ENCODE measurements at regions not wholly inside any gene's neighbourhood (a gene's known extent, or its start where the extent isn't known, plus 50 kb on each side); places are given as distances from the start of the nearest gene placed in this dataset.

- no peaks in the 10 kb centered on the region for H3F3A ChIP-seq (ENCODE audit: insufficient read depth)
- H3K27ac ChIP-seq (ENCODE audit: low read depth, low read length): no peak overlapping the region
- no peak overlapping the region for H2AFZ ChIP-seq (ENCODE audit: low read depth, low read length, severe bottlenecking)
- no peak overlapping the region for H3K4me3 ChIP-seq (ENCODE audit: insufficient read depth, low read length, poor library complexity, severe bottlenecking)
- H3K27me3 ChIP-seq (ENCODE audit: low read length): no peaks in the 10 kb centered on the region
- no peaks in the 10 kb centered on the region for H3K9me2 ChIP-seq (replicated peaks; ENCODE audit: insufficient read depth, low read length)
- H3K36me3 ChIP-seq (ENCODE audit: low read length): no peaks in the 10 kb centered on the region
- no peaks in the 10 kb centered on the region for H4K20me1 ChIP-seq (ENCODE audit: low read depth, low read length)
- H3K9me3 ChIP-seq (ENCODE audit: insufficient read depth, low read length): no peaks in the 10 kb centered on the region
- TF ChIP-seq EZH2phosphoT487 (conservative IDR thresholded peaks at IDR 0.05; ENCODE audit: low read length): no peak
- no peak for TF ChIP-seq CTCF (IDR thresholded peaks at IDR 0.05; ENCODE audit: insufficient read depth, low read length, poor library complexity, severe bottlenecking)
- no peak overlapping the region for H3K4me2 ChIP-seq (ENCODE audit: low read depth, low read length, poor library complexity, severe bottlenecking)
- H3K9ac ChIP-seq (ENCODE audit: low read length): no peak overlapping the region
- H3K79me2 ChIP-seq (ENCODE audit: insufficient read depth, low read length): no peaks in the 10 kb centered on the region
Observed at GRCh38 chr2:35606394-35606793, 749.2 kb upstream of the CRIM1 start.

GRCh38 chr2:35598310-35598709, 757.3 kb upstream of the CRIM1 start:
- Histone ChIP-seq H3K36me3 (ENCODE audit: low read length) (no peaks in the 10 kb centered on the region), H3K27ac (ENCODE audit: low read depth, low read length) (no peak overlapping the region), H3K27me3 (ENCODE audit: low read length) (no peaks in the 10 kb centered on the region), H3F3A (ENCODE audit: insufficient read depth) (no peaks in the 10 kb centered on the region), H3K9ac (ENCODE audit: low read length) (no peak overlapping the region), H3K4me2 (ENCODE audit: low read depth, low read length, poor library complexity, severe bottlenecking) (no peak overlapping the region), H3K9me2 (replicated peaks; ENCODE audit: insufficient read depth, low read length) (no peaks in the 10 kb centered on the region), H3K9me3 (ENCODE audit: insufficient read depth, low read length) (no peaks in the 10 kb centered on the region), H2AFZ (ENCODE audit: low read depth, low read length, severe bottlenecking) (no peak overlapping the region), H4K20me1 (ENCODE audit: low read depth, low read length) (no peaks in the 10 kb centered on the region), H3K79me2 (ENCODE audit: insufficient read depth, low read length) (no peaks in the 10 kb centered on the region), H3K4me3 (ENCODE audit: insufficient read depth, low read length, poor library complexity, severe bottlenecking) (no peak overlapping the region)
- TF ChIP-seq CTCF (IDR thresholded peaks at IDR 0.05; ENCODE audit: insufficient read depth, low read length, poor library complexity, severe bottlenecking): no peak
- TF ChIP-seq EZH2phosphoT487 (conservative IDR thresholded peaks at IDR 0.05; ENCODE audit: low read length): no peak

- H3K4me3 ChIP-seq (ENCODE audit: insufficient read depth, low read length, poor library complexity, severe bottlenecking): no peak overlapping the region
- H3K79me2 ChIP-seq (ENCODE audit: insufficient read depth, low read length): no peaks in the 10 kb centered on the region
- no peaks in the 10 kb centered on the region for H3K9me2 ChIP-seq (replicated peaks; ENCODE audit: insufficient read depth, low read length)
- no peaks in the 10 kb centered on the region for H3F3A ChIP-seq (ENCODE audit: insufficient read depth)
- no peak overlapping the region for H2AFZ ChIP-seq (ENCODE audit: low read depth, low read length, severe bottlenecking)
- H3K9ac ChIP-seq (ENCODE audit: low read length): no peak overlapping the region
- H3K36me3 ChIP-seq (ENCODE audit: low read length): no peaks in the 10 kb centered on the region
- H3K9me3 ChIP-seq (ENCODE audit: insufficient read depth, low read length): peaks cover 4% of the 10 kb centered on the region; the same call in 1 of the 2 replicates
- no peak overlapping the region for H3K27ac ChIP-seq (ENCODE audit: low read depth, low read length)
- H3K27me3 ChIP-seq (ENCODE audit: low read length): no peaks in the 10 kb centered on the region
- TF ChIP-seq CTCF (IDR thresholded peaks at IDR 0.05; ENCODE audit: insufficient read depth, low read length, poor library complexity, severe bottlenecking) (no peak), EZH2phosphoT487 (conservative IDR thresholded peaks at IDR 0.05; ENCODE audit: low read length) (no peak)
- H3K4me2 ChIP-seq (ENCODE audit: low read depth, low read length, poor library complexity, severe bottlenecking): no peak overlapping the region
- H4K20me1 ChIP-seq (ENCODE audit: low read depth, low read length): no peaks in the 10 kb centered on the region
Observed at GRCh38 chr2:35591886-35592285, 763.7 kb upstream of the CRIM1 start.

Measured in SU-DHL-6 (cell line).